ENCODE measurements at regions not wholly inside any gene's neighbourhood (a gene's known extent, or its start where the extent isn't known, plus 50 kb on each side); places are given as distances from the start of the nearest gene placed in this dataset.
A peak's percentile ranks its signal among the peaks of the same experiment; 100 is the strongest.

DNA sequence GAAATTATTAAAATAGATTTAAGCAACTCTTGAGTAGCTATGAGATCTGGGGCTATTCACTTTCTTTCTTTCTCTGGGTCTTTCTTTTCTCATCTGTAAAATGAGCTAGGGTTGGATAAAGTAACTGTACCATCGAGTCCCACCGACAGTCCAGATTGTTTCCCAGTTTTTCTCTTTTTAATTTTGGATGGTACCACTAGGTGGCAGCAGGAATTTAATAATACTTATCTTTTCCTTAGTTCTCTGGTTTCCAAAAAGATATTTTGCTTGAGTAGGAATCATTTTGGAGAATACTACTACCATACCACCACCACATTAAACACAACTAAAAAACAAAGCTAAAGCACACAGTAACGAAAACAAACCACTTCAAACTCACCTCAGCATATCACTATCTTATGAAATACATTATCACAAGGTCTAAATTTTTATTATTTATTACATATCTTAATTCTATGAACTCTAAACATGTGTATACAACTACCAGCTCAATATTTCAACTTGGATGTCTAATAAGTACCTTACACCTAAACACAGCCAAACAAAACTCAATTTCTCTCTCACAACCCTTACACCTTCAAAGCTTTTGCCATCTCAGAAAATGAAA, 584.0 kb downstream of the KCNA4 start:
- TF ChIP-seq CTCF (IDR thresholded peaks at IDR 0.05), result peak in 3 of 6 experiments; percentile 23 to 53 (median 28)
- no peak for TF ChIP-seq POLR2A (IDR thresholded peaks at IDR 0.05)

All from thyroid gland (tissue), 4 donors.